Activated CD8-positive, alpha-beta memory T cell treated with anti-CD3 and anti-CD28 coated beads, Interleukin-2, amount 10 ng/mL, durations not matched to agents 7 days and 5 days (primary cell): ENCODE measurements at regions not wholly inside any gene's neighbourhood (a gene's known extent, or its start where the extent isn't known, plus 50 kb on each side); places are given as distances from the start of the nearest gene placed in this dataset.
A peak's percentile ranks its signal among the peaks of the same experiment; 100 is the strongest.

Source experiments
- ATAC-seq: fragments of 150-1000 bp; cut with Tn5 transposase; one replicate; pipeline ENCODE4 v1.10.0; 2021; ENCODE audit warnings: moderate library complexity
- CTCF ChIA-PET: fragments of 350-600 bp; sonication (Branson Sonifier 250); formaldehyde crosslinking; loops from one replicate; lab custom pipeline; 2021; ENCODE audit warnings: antibody characterized with exemption; lab: Charles Lee
- DNase-seq: peaks from one replicate; pipeline ENCODE4 v3.0.0-alpha.2; 2020
- H3K27ac Mint-ChIP-seq: one replicate; pipeline ENCODE4 v1.8.0; 2021; ENCODE audit warnings: mild to moderate bottlenecking, mixed read lengths
- H3K27me3 Mint-ChIP-seq: one replicate; pipeline ENCODE4 v1.8.0; 2021; ENCODE audit warnings: mixed read lengths
- H3K36me3 Mint-ChIP-seq: one replicate; pipeline ENCODE4 v1.8.0; 2021; ENCODE audit warnings: mild to moderate bottlenecking, mixed read lengths
- H3K4me1 Mint-ChIP-seq: one replicate; pipeline ENCODE4 v1.8.0; 2021; ENCODE audit warnings: mixed read lengths
- H3K4me3 Mint-ChIP-seq: one replicate; pipeline ENCODE4 v1.8.0; 2021; ENCODE audit warnings: mild to moderate bottlenecking, moderate library complexity, mixed read lengths
- H3K9me3 Mint-ChIP-seq: one replicate; pipeline ENCODE4 v1.8.0; 2022; ENCODE audit warnings: low read depth, mixed read lengths

DNA sequence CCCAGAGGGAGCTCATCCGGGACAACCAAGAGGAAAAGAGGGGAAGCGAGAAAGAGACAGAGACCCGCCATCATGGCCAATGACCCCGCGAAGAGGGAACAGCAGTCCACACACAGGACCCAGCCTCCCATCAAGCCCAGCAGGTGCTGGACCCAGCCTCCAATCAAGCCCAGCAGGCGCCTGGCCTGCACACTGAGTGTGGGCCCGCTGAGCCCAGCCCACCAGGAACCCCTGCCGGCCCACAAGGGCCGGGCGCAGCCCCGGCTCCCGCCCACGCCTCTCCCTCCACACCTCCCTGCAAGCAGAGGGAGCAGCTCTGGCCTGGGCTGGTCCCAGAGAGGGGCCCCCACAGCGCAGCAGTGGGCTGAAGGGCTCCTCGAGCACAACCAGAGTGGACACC, 391.1 kb downstream of the IDS start:
- no peak for ATAC-seq

DNA sequence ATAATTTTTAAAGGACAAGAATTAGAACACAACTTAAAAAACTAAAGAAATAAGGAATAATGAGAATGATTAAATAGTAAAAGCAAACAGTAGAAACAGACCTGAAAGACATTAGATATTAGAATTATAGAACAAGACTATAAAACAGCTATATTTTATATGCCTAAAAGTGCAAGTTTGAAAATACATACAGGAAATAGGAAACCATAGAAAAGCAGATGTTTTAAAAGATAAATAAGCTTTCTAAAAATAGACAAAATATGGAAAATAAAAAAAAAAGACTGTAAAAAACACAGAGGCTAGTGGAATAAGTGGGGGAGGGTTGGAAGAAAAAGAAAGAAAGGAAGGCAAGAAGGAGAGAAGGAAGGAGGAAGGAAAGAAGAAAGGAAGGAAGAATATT, 407.3 kb downstream of the IDS start:
- Mint-ChIP-seq H3K36me3 (no peaks in the 10 kb centered on the region), H3K9me3 (no peaks in the 10 kb centered on the region), H3K27ac (no peak overlapping the region), H3K27me3 (no peaks in the 10 kb centered on the region), H3K4me3 (no peak overlapping the region), H3K4me1 (no peaks in the 10 kb centered on the region)
- DNase-seq (no peak), ATAC-seq (no peak)
- CTCF ChIA-PET = no interaction called here

More for the DNA sequence above, 391.1 kb downstream of the IDS start:
- no peaks in the 10 kb centered on the region for H3K9me3 Mint-ChIP-seq
- no peaks in the 10 kb centered on the region for H3K27me3 Mint-ChIP-seq
- CTCF ChIA-PET = no interaction called here
- H3K36me3 Mint-ChIP-seq = no peaks in the 10 kb centered on the region
- no peak overlapping the region for H3K27ac Mint-ChIP-seq
- H3K4me3 Mint-ChIP-seq = no peak overlapping the region
- H3K4me1 Mint-ChIP-seq = no peaks in the 10 kb centered on the region
- DNase-seq = no peak

DNA sequence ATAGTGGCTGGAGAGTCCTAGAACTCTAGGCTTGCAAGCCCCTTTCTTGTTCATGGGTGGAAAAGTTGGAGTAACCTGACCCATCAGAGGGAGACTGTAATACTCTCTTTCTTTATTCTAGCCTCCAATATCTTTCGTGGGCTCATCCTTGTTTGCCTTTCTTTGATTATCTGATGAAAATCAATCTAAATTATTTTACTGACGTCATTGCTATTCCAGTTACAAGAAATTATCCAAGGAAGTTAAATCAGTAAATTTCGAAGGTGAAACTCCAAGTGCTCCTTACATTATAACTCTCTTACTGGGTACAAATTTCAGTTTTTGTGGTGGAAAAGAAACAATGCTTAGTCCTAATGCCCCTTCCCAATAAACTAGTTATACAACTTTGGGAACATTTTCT, 412.9 kb downstream of the IDS start:
- Mint-ChIP-seq H3K4me1 (no peaks in the 10 kb centered on the region), H3K4me3 (no peak overlapping the region), H3K27ac (no peak overlapping the region), H3K36me3 (no peaks in the 10 kb centered on the region), H3K27me3 (no peaks in the 10 kb centered on the region), H3K9me3 (no peaks in the 10 kb centered on the region)
- ATAC-seq = no peak
- CTCF ChIA-PET = no interaction called here
- DNase-seq = no peak

DNA sequence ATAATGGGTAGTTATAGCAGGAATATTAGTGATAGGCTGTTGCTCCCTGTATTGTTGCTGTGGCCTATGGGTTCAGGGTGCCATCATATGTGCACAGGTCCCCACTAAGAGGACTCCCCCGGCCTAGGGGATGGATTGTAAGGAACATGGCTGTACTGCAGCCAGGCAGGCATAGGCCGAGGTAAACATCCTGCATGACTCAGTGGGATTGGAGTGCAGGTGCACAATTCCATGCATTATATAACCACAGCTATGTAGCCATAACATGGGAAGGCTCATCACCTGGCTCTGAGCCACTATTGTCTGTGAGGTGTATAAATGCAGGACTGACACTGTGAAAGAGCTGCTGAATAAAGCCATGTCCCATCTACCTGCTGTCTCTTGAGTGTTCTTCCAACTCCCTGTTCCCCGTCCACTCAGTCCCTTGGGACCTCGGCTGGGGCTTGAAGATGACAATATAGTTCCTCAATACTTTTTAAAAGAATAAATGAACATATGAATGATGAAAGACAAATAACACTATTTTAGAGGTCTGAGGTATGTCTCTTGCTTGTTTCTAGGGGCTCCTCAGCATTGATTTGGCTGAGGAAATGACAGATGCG, 425.2 kb downstream of the IDS start:
- no peak for ATAC-seq
- no peak overlapping the region for H3K4me3 Mint-ChIP-seq
- DNase-seq = no peak
- no peaks in the 10 kb centered on the region for H3K9me3 Mint-ChIP-seq
- H3K4me1 Mint-ChIP-seq = no peaks in the 10 kb centered on the region
- H3K27me3 Mint-ChIP-seq = no peaks in the 10 kb centered on the region
- CTCF ChIA-PET = no interaction called here
- H3K36me3 Mint-ChIP-seq = no peaks in the 10 kb centered on the region
- H3K27ac Mint-ChIP-seq = no peak overlapping the region

DNA sequence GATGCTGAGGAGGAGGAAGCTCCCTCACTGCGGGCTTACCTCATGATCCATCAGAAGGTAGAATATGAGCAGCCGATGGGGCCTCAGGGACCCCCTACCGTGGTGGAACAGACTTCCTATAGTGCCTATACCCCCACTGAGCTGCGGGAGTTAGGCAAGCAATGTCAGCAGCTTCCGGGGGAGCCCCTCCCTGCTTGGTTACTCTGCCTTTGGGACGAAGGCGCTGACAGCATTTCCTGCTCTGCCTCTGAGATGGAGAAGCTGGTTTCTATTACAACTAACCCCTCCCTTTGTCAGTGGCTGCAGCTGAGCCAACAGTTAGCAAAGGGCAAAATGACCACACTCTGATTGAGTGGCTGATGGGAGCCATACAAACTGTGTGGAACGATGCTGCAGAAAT, 430.7 kb downstream of the IDS start:
- H3K27me3 Mint-ChIP-seq = no peaks in the 10 kb centered on the region
- ATAC-seq (peak; percentile 45), DNase-seq (peak; percentile 40)
- CTCF ChIA-PET = no interaction called here
- no peak overlapping the region for H3K27ac Mint-ChIP-seq
- H3K9me3 Mint-ChIP-seq = no peaks in the 10 kb centered on the region
- no peaks in the 10 kb centered on the region for H3K36me3 Mint-ChIP-seq
- no peaks in the 10 kb centered on the region for H3K4me1 Mint-ChIP-seq
- H3K4me3 Mint-ChIP-seq = no peak overlapping the region

GRCh38 chrX:149073479-149073878, 431.6 kb downstream of the IDS start:
- H3K4me1 Mint-ChIP-seq = no peaks in the 10 kb centered on the region
- no peak for DNase-seq

GRCh38 chrX:149069899-149070298, 435.2 kb downstream of the IDS start:
- H3K36me3 Mint-ChIP-seq = no peaks in the 10 kb centered on the region
- H3K4me1 Mint-ChIP-seq = no peaks in the 10 kb centered on the region
- no peak for DNase-seq
- CTCF ChIA-PET = no interaction called here
- ATAC-seq = no peak
- no peak overlapping the region for H3K4me3 Mint-ChIP-seq
- no peaks in the 10 kb centered on the region for H3K9me3 Mint-ChIP-seq
- no peaks in the 10 kb centered on the region for H3K27me3 Mint-ChIP-seq
- H3K27ac Mint-ChIP-seq = no peak overlapping the region

More at GRCh38 chrX:149073479-149073878, 431.6 kb downstream of the IDS start:
- CTCF ChIA-PET = no interaction called here
- Mint-ChIP-seq H3K4me3 (no peak overlapping the region), H3K9me3 (no peaks in the 10 kb centered on the region), H3K27me3 (no peaks in the 10 kb centered on the region), H3K27ac (no peak overlapping the region), H3K36me3 (no peaks in the 10 kb centered on the region)
- ATAC-seq = no peak

DNA sequence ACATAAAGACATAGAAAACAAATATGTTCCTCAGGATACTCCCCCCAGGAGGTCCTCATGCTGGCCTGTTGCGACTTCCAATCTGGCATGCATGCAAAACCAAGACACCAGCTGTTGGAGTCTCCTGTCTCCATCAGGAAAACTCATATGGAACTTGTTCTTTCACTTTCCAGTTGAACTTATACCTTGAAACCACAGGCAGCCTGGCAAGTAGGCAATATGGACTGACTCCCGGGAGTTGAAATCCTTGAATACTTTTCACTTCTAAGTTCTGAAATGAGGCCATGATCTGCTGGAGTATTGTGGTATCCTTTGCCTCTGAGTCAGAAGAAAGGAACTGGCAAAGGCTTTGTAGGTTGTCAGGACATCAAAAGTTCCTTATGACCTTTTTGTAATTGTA, 444.2 kb downstream of the IDS start:
- no peaks in the 10 kb centered on the region for H3K4me1 Mint-ChIP-seq
- ATAC-seq (no peak), DNase-seq (no peak)
- no peak overlapping the region for H3K27ac Mint-ChIP-seq
- no peaks in the 10 kb centered on the region for H3K27me3 Mint-ChIP-seq
- H3K9me3 Mint-ChIP-seq = no peaks in the 10 kb centered on the region
- no peaks in the 10 kb centered on the region for H3K36me3 Mint-ChIP-seq
- CTCF ChIA-PET = no interaction called here
- no peak overlapping the region for H3K4me3 Mint-ChIP-seq
